NCI-H1694 (cell line): ENCODE measurements at regions not wholly inside any gene's neighbourhood (a gene's known extent, or its start where the extent isn't known, plus 50 kb on each side); places are given as distances from the start of the nearest gene placed in this dataset.
"Not testable (repeated sequence)": the region's sequence is repeated elsewhere in the genome, so short reads cannot be mapped to it uniquely, and the experiment has no call there.

Experiments used
- DNase-seq: peaks from one replicate; lab custom pipeline; 2025; lab: John Stamatoyannopoulos, UW

- no peak for DNase-seq
Observed at GRCh38 chr1:55298167-55298894, 83.2 kb upstream of the USP24 start.

- not testable (repeated sequence) for DNase-seq
Observed at GRCh38 chr1:55296247-55296646, 81.1 kb upstream of the USP24 start.

GRCh38 chr1:55289614-55290013, 74.5 kb upstream of the USP24 start:
- DNase-seq: no peak

GRCh38 chr1:55289042-55289441, 73.9 kb upstream of the USP24 start:
- DNase-seq: no peak

- no peak for DNase-seq
Observed at GRCh38 chr1:55288245-55288644, 73.1 kb upstream of the USP24 start.

- no peak for DNase-seq
Observed at GRCh38 chr1:55287723-55288122, 72.6 kb upstream of the USP24 start.

GRCh38 chr1:55286856-55287602, 71.9 kb upstream of the USP24 start:
- no peak for DNase-seq

- no peak for DNase-seq
Observed at GRCh38 chr1:55285834-55286233, 70.7 kb upstream of the USP24 start.

GRCh38 chr1:55284856-55285255, 69.7 kb upstream of the USP24 start:
- DNase-seq: peak; percentile 35

GRCh38 chr1:55282058-55282457, 66.9 kb upstream of the USP24 start:
- DNase-seq: no peak

GRCh38 chr1:55280731-55281130, 65.6 kb upstream of the USP24 start:
- DNase-seq: no peak

GRCh38 chr1:55279627-55280026, 64.5 kb upstream of the USP24 start:
- DNase-seq: no peak

GRCh38 chr1:55278378-55278777, 63.2 kb upstream of the USP24 start:
- no peak for DNase-seq

GRCh38 chr1:55277377-55278130, 62.4 kb upstream of the USP24 start:
- DNase-seq: peak; percentile 86

- DNase-seq: no peak
Observed at GRCh38 chr1:55276671-55277376, 61.7 kb upstream of the USP24 start.

- DNase-seq: no peak
Observed at GRCh38 chr1:55275941-55276341, 60.8 kb upstream of the USP24 start.

- DNase-seq: no peak
Observed at GRCh38 chr1:55275151-55275748, 60.1 kb upstream of the USP24 start.

GRCh38 chr1:55272994-55273393, 57.8 kb upstream of the USP24 start:
- no peak for DNase-seq
